ENCODE measurements at regions not wholly inside any gene's neighbourhood (a gene's known extent, or its start where the extent isn't known, plus 50 kb on each side); places are given as distances from the start of the nearest gene placed in this dataset.
A peak's percentile ranks its signal among the peaks of the same experiment; 100 is the strongest.

- Mint-ChIP-seq H3K9me3 (ENCODE audit: unreplicated experiment) (peaks cover 10% of the 10 kb centered on the region), H3K27ac (ENCODE audit: unreplicated experiment) (no peak overlapping the region), H3K4me3 (ENCODE audit: unreplicated experiment) (no peak overlapping the region), H3K27me3 (ENCODE audit: insufficient read depth, unreplicated experiment) (no peaks in the 10 kb centered on the region), H3K4me1 (ENCODE audit: low read depth, unreplicated experiment) (no peaks in the 10 kb centered on the region), H3K36me3 (ENCODE audit: insufficient read depth, unreplicated experiment) (no peaks in the 10 kb centered on the region)
- DNase-seq: no peak
- TF ChIP-seq CTCF (IDR thresholded peaks at IDR 0.05; ENCODE audit: insufficient read depth in 1 of 2, low read depth in 1 of 2, low read length in 1 of 2, severe bottlenecking in 1 of 2, unreplicated experiment in 1 of 2): no peak
- no peaks in the 10 kb centered on the region for H3K4me1 ChIP-seq
- no peaks in the 10 kb centered on the region for H3K27me3 ChIP-seq (replicated peaks; ENCODE audit: control insufficient read depth, insufficient read depth, low read length)
- no peak overlapping the region for H3K4me3 ChIP-seq (ENCODE audit: low read depth, low read length)
- CTCF ChIA-PET: no interaction called here
- H3K36me3 ChIP-seq (ENCODE audit: control insufficient read depth, insufficient read depth, low read length): no peaks in the 10 kb centered on the region
- POLR2A ChIA-PET: no interaction called here
- no TSS peak for BruUV-seq (replicated peaks)
- no peaks in the 10 kb centered on the region for H3K9me3 ChIP-seq
- intact Hi-C loops (cut with micrococcal nuclease; ENCODE audit: unreplicated experiment): no loop called here
Observed at GRCh38 chr6:77299931-77300330, 163.4 kb downstream of the HTR1B start.

- Mint-ChIP-seq H3K4me3 (ENCODE audit: unreplicated experiment) (no peak overlapping the region), H3K27me3 (ENCODE audit: insufficient read depth, unreplicated experiment) (no peaks in the 10 kb centered on the region), H3K36me3 (ENCODE audit: insufficient read depth, unreplicated experiment) (no peaks in the 10 kb centered on the region), H3K4me1 (ENCODE audit: low read depth, unreplicated experiment) (peaks cover 5% of the 10 kb centered on the region), H3K9me3 (ENCODE audit: unreplicated experiment) (no peaks in the 10 kb centered on the region), H3K27ac (ENCODE audit: unreplicated experiment) (no peak overlapping the region)
- intact Hi-C loops (cut with micrococcal nuclease; ENCODE audit: unreplicated experiment): no loop called here
- Histone ChIP-seq H3K4me3 (ENCODE audit: low read depth, low read length) (no peak overlapping the region), H3K36me3 (ENCODE audit: control insufficient read depth, insufficient read depth, low read length) (no peaks in the 10 kb centered on the region), H3K4me1 (peaks cover 9% of the 10 kb centered on the region), H3K9me3 (no peaks in the 10 kb centered on the region), H3K27me3 (replicated peaks; ENCODE audit: control insufficient read depth, insufficient read depth, low read length) (no peaks in the 10 kb centered on the region)
- ChIA-PET CTCF (no interaction called here), POLR2A (no interaction called here)
- no peak for TF ChIP-seq CTCF (IDR thresholded peaks at IDR 0.05; ENCODE audit: insufficient read depth in 1 of 2, low read depth in 1 of 2, low read length in 1 of 2, severe bottlenecking in 1 of 2, unreplicated experiment in 1 of 2)
- no peak for DNase-seq
- no TSS peak for BruUV-seq (replicated peaks)
Observed at GRCh38 chr6:77298283-77298682, 165.0 kb downstream of the HTR1B start.

- peaks cover 17% of the 10 kb centered on the region for H3K4me1 Mint-ChIP-seq (ENCODE audit: low read depth, unreplicated experiment)
- Histone ChIP-seq H3K27me3 (replicated peaks; ENCODE audit: control insufficient read depth, insufficient read depth, low read length) (no peaks in the 10 kb centered on the region), H3K36me3 (ENCODE audit: control insufficient read depth, insufficient read depth, low read length) (no peaks in the 10 kb centered on the region), H3K4me3 (ENCODE audit: low read depth, low read length) (no peak overlapping the region), H3K4me1 (peaks cover 21% of the 10 kb centered on the region), H3K9me3 (no peaks in the 10 kb centered on the region)
- TF ChIP-seq CTCF (IDR thresholded peaks at IDR 0.05; ENCODE audit: insufficient read depth in 1 of 2, low read depth in 1 of 2, low read length in 1 of 2, severe bottlenecking in 1 of 2, unreplicated experiment in 1 of 2): no peak
- DNase-seq: peak; percentile 52 to 66
- H3K4me3 Mint-ChIP-seq (ENCODE audit: unreplicated experiment): peak overlapping the region; percentile 48
- ChIA-PET POLR2A (no interaction called here), CTCF (no interaction called here)
- H3K36me3 Mint-ChIP-seq (ENCODE audit: insufficient read depth, unreplicated experiment): no peaks in the 10 kb centered on the region
- H3K9me3 Mint-ChIP-seq (ENCODE audit: unreplicated experiment): no peaks in the 10 kb centered on the region
- intact Hi-C loops (cut with micrococcal nuclease; ENCODE audit: unreplicated experiment): loop anchor here (1.0 kb wide), 2 partner anchors 29 to 90 kb away; no protein-coding TSS in a partner anchor
- no peaks in the 10 kb centered on the region for H3K27me3 Mint-ChIP-seq (ENCODE audit: insufficient read depth, unreplicated experiment)
- H3K27ac Mint-ChIP-seq (ENCODE audit: unreplicated experiment): peak overlapping the region; percentile 79
- BruUV-seq (replicated peaks): no TSS peak
Observed at GRCh38 chr6:77292564-77293546, 170.4 kb downstream of the HTR1B start.
